HUES48 (cell line): ENCODE measurements at regions not wholly inside any gene's neighbourhood (a gene's known extent, or its start where the extent isn't known, plus 50 kb on each side); places are given as distances from the start of the nearest gene placed in this dataset.

Experiments used
- H3K27ac ChIP-seq: one replicate; pipeline ENCODE4 v1.7.0; 2013; ENCODE audit warnings: low read depth, low read length, inconsistent platforms
- H3K27me3 ChIP-seq: 2 replicates; pipeline ENCODE4 v1.6.1; 2013; ENCODE audit warnings: mild to moderate bottlenecking, low read length; ENCODE audit not compliant: control insufficient read depth, insufficient read depth
- H3K36me3 ChIP-seq: 2 replicates; pipeline ENCODE4 v1.6.1; 2013; ENCODE audit warnings: low read length; ENCODE audit not compliant: control insufficient read depth, insufficient read depth
- H3K4me1 ChIP-seq: 2 replicates; pipeline ENCODE4 v1.6.1; 2013; ENCODE audit warnings: mild to moderate bottlenecking, low read length; ENCODE audit not compliant: control insufficient read depth, insufficient read depth
- H3K4me3 ChIP-seq: 2 replicates; pipeline ENCODE4 v1.5.1; 2013; ENCODE audit warnings: mild to moderate bottlenecking, low read depth, low read length
- H3K9ac ChIP-seq: 2 replicates; pipeline ENCODE4 v1.6.1; 2013; ENCODE audit warnings: mild to moderate bottlenecking, low read depth, low read length, moderate library complexity
- H3K9me3 ChIP-seq: 2 replicates; pipeline ENCODE4 v1.6.1; 2013; ENCODE audit warnings: low read length; ENCODE audit not compliant: control insufficient read depth, insufficient read depth

DNA sequence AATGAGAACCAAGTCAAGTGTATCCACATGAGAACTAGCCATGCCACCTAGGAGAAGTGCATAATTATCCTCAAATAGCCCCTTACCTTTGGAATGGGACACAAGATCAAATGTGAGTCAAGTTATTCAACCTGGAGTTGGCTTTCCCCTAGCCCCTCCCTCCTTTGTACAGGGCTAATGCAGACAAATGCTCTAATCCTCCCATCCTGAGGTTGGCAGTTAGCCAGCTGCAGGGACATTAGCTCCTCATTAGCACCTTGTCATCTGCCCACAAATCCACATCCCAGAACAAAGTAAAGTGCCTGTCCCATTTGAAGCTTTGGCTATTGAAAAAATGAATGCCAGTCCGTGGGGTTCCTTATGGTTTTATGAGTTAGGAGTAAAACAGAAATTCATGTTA is 294.1 kb upstream of the FANCL start:
- peaks cover 67% of the 10 kb centered on the region for H3K4me1 ChIP-seq
- no peaks in the 10 kb centered on the region for H3K36me3 ChIP-seq
- H3K9me3 ChIP-seq = no peaks in the 10 kb centered on the region
- peak overlapping the region; percentile 85 for H3K27ac ChIP-seq
- no peak overlapping the region for H3K9ac ChIP-seq
- peak overlapping the region; percentile 31 for H3K4me3 ChIP-seq
- no peaks in the 10 kb centered on the region for H3K27me3 ChIP-seq

DNA sequence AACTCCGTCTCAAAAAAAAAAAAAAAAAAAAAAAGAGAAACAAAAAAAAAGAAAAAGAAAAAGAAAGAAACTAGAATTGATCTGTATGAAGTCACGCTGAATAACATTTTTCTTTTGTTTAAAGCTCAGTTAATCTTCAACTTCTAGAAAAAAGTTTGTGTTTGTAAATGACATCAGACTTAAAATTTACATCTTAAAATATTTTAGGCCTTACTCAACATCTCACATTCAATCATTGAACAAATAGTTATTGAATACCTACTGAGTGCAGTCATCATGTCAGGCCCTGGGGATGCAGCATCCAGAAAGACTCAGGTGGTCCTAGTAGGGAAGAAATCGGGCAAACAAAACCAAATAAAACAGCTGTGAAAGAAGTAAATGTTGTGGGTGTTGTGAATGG is 292.3 kb upstream of the FANCL start:
- H3K4me1 ChIP-seq = peaks cover 50% of the 10 kb centered on the region
- H3K4me3 ChIP-seq = no peak overlapping the region
- no peaks in the 10 kb centered on the region for H3K36me3 ChIP-seq
- H3K27ac ChIP-seq = no peak overlapping the region
- H3K27me3 ChIP-seq = no peaks in the 10 kb centered on the region
- no peak overlapping the region for H3K9ac ChIP-seq
- no peaks in the 10 kb centered on the region for H3K9me3 ChIP-seq

DNA sequence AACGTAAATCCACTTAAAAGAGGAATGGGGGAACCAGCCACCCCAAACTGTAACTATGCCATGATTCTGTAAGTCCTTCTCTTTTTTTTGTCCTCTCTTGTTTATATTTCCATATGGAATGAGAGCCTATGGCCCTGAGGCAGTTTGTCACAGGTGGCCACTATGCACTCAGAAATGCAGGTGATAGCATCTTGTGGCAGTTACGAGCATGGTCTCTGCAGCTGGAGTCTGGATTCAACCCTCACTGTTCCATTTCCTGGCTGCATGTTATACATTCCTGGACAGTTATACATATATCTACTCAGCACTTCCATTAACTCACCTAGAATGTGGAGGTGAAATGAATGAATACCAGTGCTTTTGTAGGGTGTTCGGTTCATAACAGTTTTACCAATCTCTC is 291.5 kb upstream of the FANCL start:
- H3K4me3 ChIP-seq = no peak overlapping the region

DNA sequence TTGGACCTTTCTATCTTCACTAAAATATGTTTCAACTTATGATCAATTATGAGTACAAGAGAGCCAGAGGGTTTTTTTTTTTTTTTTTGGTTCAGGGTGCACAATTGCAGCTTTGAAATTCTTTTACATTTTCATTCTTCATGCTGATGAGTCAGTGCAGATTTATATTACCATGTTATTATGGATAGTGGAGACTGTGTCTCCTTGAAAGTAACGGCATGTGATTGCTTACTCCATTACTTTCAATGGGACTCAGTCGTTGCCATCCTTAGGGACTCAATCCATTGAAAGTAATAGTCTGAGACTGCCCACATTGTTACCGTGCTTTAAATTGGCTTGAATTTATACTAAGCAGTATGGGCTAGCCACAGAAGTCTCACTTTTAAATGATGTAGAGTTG is 286.5 kb upstream of the FANCL start:
- Histone ChIP-seq H3K9ac (no peak overlapping the region), H3K9me3 (no peaks in the 10 kb centered on the region), H3K4me1 (peaks cover 4% of the 10 kb centered on the region; the same call in 1 of the 2 replicates), H3K4me3 (no peak overlapping the region), H3K36me3 (no peaks in the 10 kb centered on the region), H3K27ac (no peak overlapping the region), H3K27me3 (no peaks in the 10 kb centered on the region)

More for the DNA sequence above, 291.5 kb upstream of the FANCL start:
- no peaks in the 10 kb centered on the region for H3K9me3 ChIP-seq
- H3K27ac ChIP-seq = no peak overlapping the region
- no peaks in the 10 kb centered on the region for H3K36me3 ChIP-seq
- H3K27me3 ChIP-seq = no peaks in the 10 kb centered on the region
- H3K4me1 ChIP-seq = peaks cover 43% of the 10 kb centered on the region
- H3K9ac ChIP-seq = no peak overlapping the region

DNA sequence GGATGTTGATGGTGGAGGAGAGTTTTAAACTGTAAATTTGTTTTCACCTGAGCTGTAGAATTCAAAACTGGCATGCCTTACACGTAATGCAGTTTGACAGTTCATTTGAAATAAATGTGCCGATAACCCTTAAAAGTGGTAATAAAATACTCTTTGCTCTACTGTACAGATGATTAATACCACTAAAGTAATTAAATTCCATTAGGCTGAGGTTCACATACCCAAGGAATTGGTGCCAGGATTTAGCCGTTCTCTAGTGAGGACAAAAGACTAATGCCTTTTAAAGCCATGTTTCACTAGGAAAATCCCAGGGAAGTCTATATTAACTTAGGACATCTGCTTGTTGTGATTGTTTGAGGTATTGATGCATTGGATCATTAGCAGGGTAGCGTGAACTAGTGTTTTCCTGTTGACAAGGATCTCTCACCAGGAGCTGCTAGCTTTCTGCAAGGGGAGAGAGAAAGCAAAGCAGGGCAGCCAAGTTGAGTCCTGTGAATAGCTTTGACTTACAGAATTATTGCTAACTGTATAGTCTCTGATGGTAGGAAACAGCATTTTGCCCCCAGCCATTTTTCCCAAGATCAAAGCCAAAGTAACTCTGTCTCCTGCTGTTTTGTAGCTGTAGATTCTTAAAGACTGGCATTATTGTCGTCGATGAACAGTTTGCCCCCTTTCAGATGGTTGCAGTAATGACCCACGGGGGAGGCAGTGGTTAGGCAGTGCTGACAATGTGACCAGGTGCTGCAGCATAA is 280.9 kb upstream of the FANCL start:
- Histone ChIP-seq H3K4me1 (peaks cover 27% of the 10 kb centered on the region), H3K4me3 (no peak overlapping the region), H3K36me3 (no peaks in the 10 kb centered on the region), H3K9me3 (no peaks in the 10 kb centered on the region), H3K27me3 (no peaks in the 10 kb centered on the region), H3K9ac (no peak overlapping the region), H3K27ac (peak overlapping the region; percentile 51)

DNA sequence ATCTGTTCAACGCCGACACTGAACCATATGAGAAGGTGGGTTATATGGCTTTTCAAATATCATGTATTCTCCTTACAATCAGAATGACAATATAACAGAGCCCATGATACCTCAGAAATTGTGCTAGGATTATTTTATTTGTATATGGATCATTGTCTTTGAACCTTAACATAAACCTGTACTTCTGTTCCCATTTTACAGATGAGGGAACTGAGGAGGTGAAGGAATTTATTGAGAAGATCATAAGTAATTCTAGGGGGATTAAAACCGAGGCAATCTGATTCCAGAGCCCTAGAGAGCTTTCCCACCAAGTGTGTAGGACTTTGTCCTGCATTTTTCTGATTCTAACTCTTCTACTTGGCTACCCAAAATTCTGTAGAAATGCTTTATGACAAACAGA is 279.8 kb upstream of the FANCL start:
- peaks cover 33% of the 10 kb centered on the region for H3K4me1 ChIP-seq
- H3K27ac ChIP-seq = no peak overlapping the region
- H3K27me3 ChIP-seq = no peaks in the 10 kb centered on the region
- no peaks in the 10 kb centered on the region for H3K36me3 ChIP-seq
- no peak overlapping the region for H3K4me3 ChIP-seq
- H3K9ac ChIP-seq = no peak overlapping the region
- H3K9me3 ChIP-seq = no peaks in the 10 kb centered on the region

DNA sequence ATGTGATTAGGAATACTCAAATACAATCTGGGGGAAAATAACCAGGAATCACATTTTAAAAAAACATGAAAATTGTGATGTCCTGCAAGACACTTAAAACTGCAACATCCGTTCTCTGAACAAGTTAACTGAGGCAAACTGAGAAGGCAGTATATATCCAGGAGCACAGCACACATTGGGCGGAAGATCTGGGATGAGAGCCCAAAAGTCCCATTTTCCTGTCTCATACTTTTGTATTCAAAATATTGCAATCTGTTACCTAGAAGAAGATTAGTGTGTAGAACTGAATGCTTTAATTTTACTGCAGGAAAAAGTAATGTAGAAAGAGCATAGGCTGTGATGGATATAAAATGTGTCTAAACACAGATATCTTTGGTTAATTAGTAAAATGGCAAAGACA is 276.8 kb upstream of the FANCL start:
- no peaks in the 10 kb centered on the region for H3K36me3 ChIP-seq
- no peak overlapping the region for H3K27ac ChIP-seq
- no peaks in the 10 kb centered on the region for H3K9me3 ChIP-seq
- H3K4me3 ChIP-seq = no peak overlapping the region
- no peaks in the 10 kb centered on the region for H3K27me3 ChIP-seq
- no peak overlapping the region for H3K9ac ChIP-seq
- peaks cover 50% of the 10 kb centered on the region for H3K4me1 ChIP-seq

DNA sequence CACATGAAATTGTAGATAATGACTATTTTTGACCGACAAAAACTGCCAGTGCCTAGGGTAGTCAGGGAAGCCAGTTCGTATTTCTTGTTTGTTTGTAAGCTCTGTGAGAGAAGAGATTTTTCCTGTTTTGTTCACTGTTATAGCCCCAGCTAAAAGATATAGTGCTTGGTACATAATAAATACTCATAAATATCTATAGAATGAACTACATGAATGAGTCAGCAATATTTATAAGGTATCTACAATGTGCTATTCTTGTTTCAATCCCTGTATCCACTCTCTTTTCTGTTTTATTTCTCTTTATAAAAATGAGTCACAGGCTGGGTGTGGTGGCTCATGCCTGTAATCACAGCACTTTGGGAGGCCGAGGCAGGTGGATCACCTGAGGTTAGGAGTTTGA is 275.6 kb upstream of the FANCL start:
- H3K4me3 ChIP-seq = no peak overlapping the region
- no peak overlapping the region for H3K27ac ChIP-seq
- no peak overlapping the region for H3K9ac ChIP-seq

DNA sequence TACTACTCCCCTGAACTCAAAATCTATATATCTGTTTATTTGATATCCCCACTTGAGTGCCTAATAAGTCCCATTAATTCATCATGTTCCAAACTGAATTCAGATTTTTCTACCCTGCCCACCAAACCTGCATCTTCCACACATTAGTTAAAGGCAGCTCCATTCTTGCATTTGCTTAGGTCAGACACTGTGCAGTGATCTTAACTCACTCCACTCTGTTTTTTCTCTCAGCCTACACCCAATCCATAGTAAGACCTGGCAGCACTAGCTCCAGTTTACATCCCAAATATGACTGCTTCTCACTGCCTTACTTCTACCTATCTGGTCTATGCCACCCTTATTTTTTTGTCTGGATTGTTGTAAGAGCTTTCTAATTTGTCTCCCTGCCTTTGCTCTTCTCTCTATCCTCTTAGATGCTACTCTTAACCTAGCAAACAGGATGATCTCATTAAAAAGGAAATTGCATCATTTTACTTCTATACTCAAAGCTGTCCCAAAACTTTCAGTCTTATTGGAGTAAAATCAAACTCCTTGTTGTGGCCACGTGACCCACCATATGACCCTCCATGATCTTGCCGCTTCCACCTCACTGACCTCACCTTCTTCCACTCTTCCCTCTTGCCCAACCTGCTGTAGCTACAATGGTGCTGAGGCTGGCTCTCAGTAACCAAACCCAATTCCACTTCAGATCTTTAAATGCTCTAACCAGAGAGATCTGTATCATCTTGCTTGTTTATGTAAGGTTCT is 274.9 kb upstream of the FANCL start:
- no peak overlapping the region for H3K4me3 ChIP-seq
- H3K9me3 ChIP-seq = no peaks in the 10 kb centered on the region
- no peak overlapping the region for H3K9ac ChIP-seq
- no peaks in the 10 kb centered on the region for H3K27me3 ChIP-seq
- H3K36me3 ChIP-seq = no peaks in the 10 kb centered on the region
- H3K27ac ChIP-seq = no peak overlapping the region
- peaks cover 46% of the 10 kb centered on the region for H3K4me1 ChIP-seq

More for the DNA sequence above, 275.6 kb upstream of the FANCL start:
- H3K27me3 ChIP-seq = no peaks in the 10 kb centered on the region
- H3K4me1 ChIP-seq = peaks cover 46% of the 10 kb centered on the region
- no peaks in the 10 kb centered on the region for H3K36me3 ChIP-seq
- H3K9me3 ChIP-seq = no peaks in the 10 kb centered on the region

DNA sequence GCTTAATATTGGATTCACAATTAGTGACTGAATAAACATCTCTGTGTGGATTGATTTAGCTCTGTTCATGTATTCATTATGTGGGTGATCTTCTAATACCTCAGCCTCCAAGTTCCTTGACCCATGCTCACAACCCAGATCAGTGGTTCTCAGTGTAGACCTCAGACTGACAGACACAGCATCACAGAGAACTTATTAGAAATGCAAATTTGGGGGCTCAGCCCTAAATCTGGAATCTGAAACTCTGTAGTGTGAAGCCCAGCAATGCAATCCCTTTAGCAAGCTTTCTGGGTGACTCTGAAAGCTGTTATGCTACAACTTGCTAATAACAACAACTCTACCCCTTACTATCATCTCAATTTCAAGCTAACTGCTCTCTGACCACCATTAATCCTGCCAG is 273.1 kb upstream of the FANCL start:
- H3K9me3 ChIP-seq = no peaks in the 10 kb centered on the region
- H3K36me3 ChIP-seq = no peaks in the 10 kb centered on the region
- H3K4me3 ChIP-seq = no peak overlapping the region
- no peak overlapping the region for H3K27ac ChIP-seq
- no peaks in the 10 kb centered on the region for H3K27me3 ChIP-seq
- no peak overlapping the region for H3K9ac ChIP-seq
- peaks cover 32% of the 10 kb centered on the region for H3K4me1 ChIP-seq

DNA sequence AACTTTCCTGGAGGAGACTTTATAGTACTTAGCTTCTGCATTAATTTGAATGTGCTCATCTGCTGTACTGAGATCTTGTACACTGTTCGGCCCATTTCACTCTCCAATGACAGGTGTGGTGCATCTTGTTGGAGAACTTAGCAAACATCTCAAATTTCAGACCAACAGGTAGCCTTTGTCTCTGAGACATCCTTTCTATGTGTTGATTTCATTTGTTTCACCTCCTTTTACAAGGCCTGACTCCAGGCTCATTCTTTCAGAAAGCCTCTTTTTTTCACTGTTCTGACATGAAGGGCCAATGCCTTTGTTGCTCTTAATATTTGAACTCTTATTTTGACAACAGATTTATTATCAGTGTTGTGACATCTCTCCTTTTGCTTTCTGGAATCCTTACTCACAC is 271.8 kb upstream of the FANCL start:
- H3K27ac ChIP-seq = peak overlapping the region; percentile 36
- no peaks in the 10 kb centered on the region for H3K9me3 ChIP-seq
- no peaks in the 10 kb centered on the region for H3K36me3 ChIP-seq
- no peaks in the 10 kb centered on the region for H3K27me3 ChIP-seq
- H3K4me3 ChIP-seq = no peak overlapping the region
- H3K4me1 ChIP-seq = peaks cover 32% of the 10 kb centered on the region
- no peak overlapping the region for H3K9ac ChIP-seq
